Hepatocyte (in vitro differentiated cells): ENCODE measurements at regions not wholly inside any gene's neighbourhood (a gene's known extent, or its start where the extent isn't known, plus 50 kb on each side); places are given as distances from the start of the nearest gene placed in this dataset.

ENCODE experiments used
- DNase-seq: peaks from one replicate; pipeline ENCODE4 v3.0.0-alpha.2; 2016; ENCODE audit warnings: low spot score
- H2AFZ ChIP-seq: fragments of 200-600 bp; sonication (generic); 2 replicates; pipeline ENCODE4 v1.6.0; 2016; ENCODE audit warnings: antibody characterized with exemption, mild to moderate bottlenecking
- H3K27ac ChIP-seq: fragments of 200-600 bp; sonication (generic); 2 replicates; pipeline ENCODE4 v1.5.1; 2016; ENCODE audit warnings: mild to moderate bottlenecking
- H3K27me3 ChIP-seq: fragments of 200-600 bp; sonication (generic); 2 replicates; pipeline ENCODE4 v1.6.1; 2016
- H3K36me3 ChIP-seq: fragments of 200-600 bp; sonication (generic); replicated peaks from 2 replicates; pipeline ENCODE4 v1.5.1; 2016; ENCODE audit warnings: low read depth; ENCODE audit not compliant: insufficient read depth
- H3K4me1 ChIP-seq: fragments of 200-600 bp; sonication (generic); 2 replicates; pipeline ENCODE4 v1.5.1; 2016; ENCODE audit warnings: mild to moderate bottlenecking, moderate library complexity; ENCODE audit not compliant: insufficient read depth
- H3K4me2 ChIP-seq: fragments of 200-600 bp; sonication (generic); 2 replicates; pipeline ENCODE4 v1.6.0; 2016
- H3K4me3 ChIP-seq: fragments of 200-600 bp; sonication (generic); 2 replicates; pipeline ENCODE4 v1.5.1; 2016; ENCODE audit warnings: mild to moderate bottlenecking
- H3K79me2 ChIP-seq: fragments of 200-600 bp; sonication (generic); 2 replicates; pipeline ENCODE4 v1.6.0; 2017; ENCODE audit warnings: mild to moderate bottlenecking
- H3K9me2 ChIP-seq: fragments of 200-600 bp; sonication (generic); replicated peaks from 2 replicates; pipeline ENCODE4 v1.6.0; 2017; ENCODE audit warnings: mild to moderate bottlenecking; ENCODE audit not compliant: insufficient read depth
- H3K9me3 ChIP-seq: fragments of 200-600 bp; sonication (generic); 2 replicates; pipeline ENCODE4 v1.5.1; 2016; ENCODE audit warnings: low read depth, mild to moderate bottlenecking
- H4K20me1 ChIP-seq: fragments of 200-600 bp; sonication (generic); 2 replicates; pipeline ENCODE4 v1.6.0; 2016; ENCODE audit warnings: mild to moderate bottlenecking; ENCODE audit not compliant: insufficient read depth, poor library complexity, severe bottlenecking
- CTCF ChIP-seq: fragments of 200-600 bp; sonication (generic); IDR thresholded peaks from 2 replicates; pipeline ENCODE4 v1.5.1; 2016; ENCODE audit warnings: antibody characterized with exemption, mild to moderate bottlenecking; ENCODE audit not compliant: poor library complexity
- EZH2 ChIP-seq: fragments of 200-600 bp; sonication (generic); IDR thresholded peaks from 2 replicates; pipeline ENCODE4 v1.6.1; 2016; ENCODE audit warnings: antibody characterized with exemption, mild to moderate bottlenecking, borderline replicate concordance
- EZH2phosphoT487 ChIP-seq: fragments of 200-600 bp; sonication (generic); IDR thresholded peaks from one replicate; pipeline ENCODE4 v1.6.1; 2018; ENCODE audit warnings: antibody characterized with exemption, mild to moderate bottlenecking, low read depth, moderate library complexity; ENCODE audit not compliant: unreplicated experiment, severe bottlenecking
- WGBS: methylation state at CpG from one replicate; pipeline ENCODE4 v1.1.6; 2016; ENCODE audit warnings: low lambda C conversion rate; ENCODE audit errors: missing lambda C conversion rate; 5-methylcytosine and 5-hydroxymethylcytosine counted together

- 70% methylated on average over 1 of the region's 1 CpG for WGBS
- no peaks in the 10 kb centered on the region for H3K27me3 ChIP-seq
Observed at GRCh38 chr2:13917958-13918357, 714.6 kb upstream of the LRATD1 start.

GRCh38 chr2:13919981-13920382, 712.5 kb upstream of the LRATD1 start:
- no peak for DNase-seq
- H3K27ac ChIP-seq = no peak overlapping the region
- no peaks in the 10 kb centered on the region for H3K9me3 ChIP-seq
- 80% methylated on average over 4 of the region's 4 CpGs for WGBS
- H3K79me2 ChIP-seq = no peaks in the 10 kb centered on the region
- H2AFZ ChIP-seq = no peak overlapping the region
- H3K4me1 ChIP-seq = no peaks in the 10 kb centered on the region
- no peaks in the 10 kb centered on the region for H4K20me1 ChIP-seq
- H3K4me3 ChIP-seq = no peak overlapping the region
- H3K4me2 ChIP-seq = no peak overlapping the region
- no peaks in the 10 kb centered on the region for H3K9me2 ChIP-seq
- H3K36me3 ChIP-seq = no peaks in the 10 kb centered on the region
- no peaks in the 10 kb centered on the region for H3K27me3 ChIP-seq
- no peak for TF ChIP-seq EZH2phosphoT487
- TF ChIP-seq CTCF = no peak
- no peak for TF ChIP-seq EZH2

More at GRCh38 chr2:13917958-13918357, 714.6 kb upstream of the LRATD1 start:
- no peaks in the 10 kb centered on the region for H3K9me2 ChIP-seq
- no peak overlapping the region for H3K4me2 ChIP-seq
- no peaks in the 10 kb centered on the region for H3K79me2 ChIP-seq
- no peak for DNase-seq
- no peak overlapping the region for H2AFZ ChIP-seq
- no peak overlapping the region for H3K27ac ChIP-seq
- H3K4me3 ChIP-seq = no peak overlapping the region
- H4K20me1 ChIP-seq = no peaks in the 10 kb centered on the region
- no peaks in the 10 kb centered on the region for H3K9me3 ChIP-seq
- no peaks in the 10 kb centered on the region for H3K36me3 ChIP-seq
- H3K4me1 ChIP-seq = no peaks in the 10 kb centered on the region
- TF ChIP-seq EZH2phosphoT487 (no peak), CTCF (no peak), EZH2 (no peak)

- Histone ChIP-seq H3K4me2 (no peak overlapping the region), H3K4me3 (no peak overlapping the region), H3K4me1 (no peaks in the 10 kb centered on the region), H3K9me3 (no peaks in the 10 kb centered on the region), H3K79me2 (no peaks in the 10 kb centered on the region), H2AFZ (no peak overlapping the region), H3K9me2 (no peaks in the 10 kb centered on the region), H4K20me1 (no peaks in the 10 kb centered on the region), H3K27me3 (no peaks in the 10 kb centered on the region), H3K36me3 (no peaks in the 10 kb centered on the region), H3K27ac (no peak overlapping the region)
- no peak for DNase-seq
- 55% methylated on average over 2 of the region's 2 CpGs for WGBS
- TF ChIP-seq CTCF (no peak), EZH2phosphoT487 (no peak), EZH2 (no peak)
Observed at GRCh38 chr2:13921245-13921644, 711.3 kb upstream of the LRATD1 start.

GRCh38 chr2:13923823-13924222, 708.7 kb upstream of the LRATD1 start:
- Histone ChIP-seq H3K79me2 (no peaks in the 10 kb centered on the region), H3K4me3 (no peak overlapping the region), H3K4me2 (no peak overlapping the region), H2AFZ (no peak overlapping the region), H3K36me3 (no peaks in the 10 kb centered on the region), H3K9me2 (no peaks in the 10 kb centered on the region), H4K20me1 (no peaks in the 10 kb centered on the region), H3K9me3 (no peaks in the 10 kb centered on the region), H3K4me1 (no peaks in the 10 kb centered on the region), H3K27ac (no peak overlapping the region), H3K27me3 (no peaks in the 10 kb centered on the region)
- WGBS = 75% methylated on average over 6 of the region's 6 CpGs
- no peak for DNase-seq
- TF ChIP-seq EZH2 (no peak), CTCF (no peak), EZH2phosphoT487 (no peak)
